GM21447 (cell line): ENCODE measurements at regions not wholly inside any gene's neighbourhood (a gene's known extent, or its start where the extent isn't known, plus 50 kb on each side); places are given as distances from the start of the nearest gene placed in this dataset.
"Not testable (repeated sequence)": the region's sequence is repeated elsewhere in the genome, so short reads cannot be mapped to it uniquely, and the experiment has no call there.

Experiments used
- ATAC-seq: cut with Tn5 transposase; IDR thresholded peaks from one replicate; pipeline ENCODE4 v1.9.1; 2021; ENCODE audit not compliant: unreplicated experiment

GRCh38 chr3:87109465-87109864 is 117.6 kb upstream of the CHMP2B start:
- no peak for ATAC-seq

- ATAC-seq, result no peak
These were observed 111.1 kb upstream of the VGLL3 start for GRCh38 chr3:87101861-87102625.

GRCh38 chr3:87097733-87098132 is 106.8 kb upstream of the VGLL3 start:
- not testable (repeated sequence) for ATAC-seq

- no peak for ATAC-seq
These were observed 99.7 kb upstream of the VGLL3 start for GRCh38 chr3:87090631-87091030.

DNA sequence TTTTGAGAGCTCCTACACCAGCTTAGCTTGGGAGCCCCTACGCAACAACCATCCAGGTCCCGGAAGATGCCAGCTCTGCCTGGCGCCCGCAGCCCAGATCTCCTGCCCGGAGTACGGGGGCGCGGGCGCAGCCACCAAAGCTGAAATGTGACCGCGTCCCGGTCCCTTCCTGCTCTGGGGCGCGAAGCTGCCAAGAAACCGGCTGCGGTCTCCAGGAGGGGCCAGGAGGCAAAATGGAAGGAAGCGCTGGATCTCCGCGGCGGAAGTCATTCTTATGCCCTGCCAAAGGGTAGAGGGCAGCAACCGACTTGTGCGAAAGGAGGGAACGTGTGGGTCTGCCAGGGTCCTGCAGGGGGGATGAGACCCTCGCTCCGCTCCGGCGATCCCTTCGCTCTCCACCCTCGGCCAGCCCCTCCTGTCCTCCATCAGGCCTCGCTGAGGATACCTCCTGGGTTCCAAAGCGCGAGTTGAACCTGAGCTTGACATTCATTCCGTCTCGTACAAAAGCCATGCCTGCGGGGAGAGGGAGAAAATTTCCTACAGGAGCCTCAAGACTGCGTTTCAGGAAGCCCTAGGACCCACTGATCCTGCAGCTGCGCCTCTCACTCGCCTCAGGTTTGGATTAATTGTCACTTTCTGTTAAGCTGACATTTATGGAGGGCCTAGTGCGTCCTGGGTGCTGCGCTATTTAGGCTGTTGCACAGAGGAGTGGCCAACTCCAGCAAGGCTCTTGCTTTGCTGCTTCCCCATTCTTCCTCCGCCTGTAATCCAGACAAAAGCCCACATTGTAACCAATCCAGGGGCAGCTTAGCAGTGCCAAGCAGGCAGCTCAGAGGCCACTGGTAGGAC is 98.3 kb upstream of the VGLL3 start:
- ATAC-seq, result peak; percentile 73

DNA sequence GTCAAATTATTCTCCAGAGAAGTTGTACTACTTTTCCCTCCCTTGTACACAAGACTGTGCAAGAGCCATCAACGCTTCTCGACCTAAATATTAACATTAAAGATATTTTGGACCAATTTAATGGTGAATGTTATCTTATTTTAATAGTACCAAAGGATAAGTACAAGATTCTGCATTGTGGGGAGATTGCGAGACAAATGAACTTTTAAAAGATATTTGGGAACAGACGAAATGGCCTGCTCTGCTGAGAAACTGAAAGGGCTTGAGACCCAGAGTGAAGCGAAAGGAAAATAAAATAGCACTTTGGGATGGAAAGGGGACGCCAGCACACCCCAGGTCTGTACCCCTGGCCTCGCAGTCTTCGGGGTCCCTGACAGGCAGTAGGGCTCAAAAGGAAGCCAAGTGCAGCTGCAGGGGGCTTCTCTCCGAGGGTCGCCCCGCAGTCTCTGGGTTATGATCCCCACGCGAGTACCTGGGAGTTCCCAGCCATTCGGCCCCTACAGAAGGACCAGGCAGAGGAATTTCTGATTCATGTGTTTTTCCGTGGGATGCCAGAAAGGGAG is 97.6 kb upstream of the VGLL3 start:
- peak; percentile 15 for ATAC-seq

DNA sequence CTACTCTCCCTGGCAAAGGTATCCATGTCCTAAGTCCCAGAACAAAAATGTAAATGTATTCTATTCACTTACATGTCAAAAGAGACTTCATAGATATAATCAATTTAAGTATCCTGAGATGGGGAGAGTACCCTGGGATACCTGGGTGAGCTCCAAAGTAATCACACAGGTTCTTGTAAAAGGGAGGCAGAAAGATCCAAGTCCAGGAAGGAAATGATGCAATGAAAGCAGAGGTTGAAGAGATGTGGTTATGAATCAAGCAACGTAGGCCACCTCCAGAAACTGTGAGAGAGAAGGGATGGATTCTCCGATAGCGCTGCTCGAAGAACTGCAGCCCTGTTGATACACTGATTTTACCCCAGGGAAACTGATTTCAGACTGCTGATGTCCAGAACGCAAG is 93.9 kb upstream of the VGLL3 start:
- ATAC-seq, result no peak

- ATAC-seq, result peak; percentile 76
These were observed 92.0 kb upstream of the VGLL3 start for GRCh38 chr3:87082796-87083440.

GRCh38 chr3:87077355-87077754 is 86.4 kb upstream of the VGLL3 start:
- ATAC-seq, result no peak

DNA sequence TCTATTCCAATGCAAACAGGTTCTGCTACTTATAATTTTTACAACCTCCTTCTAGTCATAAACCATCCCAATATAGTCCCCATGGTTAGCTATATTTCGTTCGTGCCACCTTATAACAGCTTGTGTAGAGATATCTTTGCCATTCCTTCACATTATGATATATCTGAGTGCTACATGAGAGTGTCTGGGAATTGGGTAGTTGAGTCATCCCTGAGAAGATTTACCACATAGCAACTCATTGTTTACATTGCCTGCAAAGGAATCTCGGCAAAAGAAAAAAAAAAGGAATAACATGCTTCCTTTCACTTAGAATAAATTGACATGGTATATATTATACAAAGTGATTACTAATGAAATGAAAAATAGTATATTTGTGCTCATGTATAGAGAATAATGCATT is 86.0 kb upstream of the VGLL3 start:
- ATAC-seq, result no peak

DNA sequence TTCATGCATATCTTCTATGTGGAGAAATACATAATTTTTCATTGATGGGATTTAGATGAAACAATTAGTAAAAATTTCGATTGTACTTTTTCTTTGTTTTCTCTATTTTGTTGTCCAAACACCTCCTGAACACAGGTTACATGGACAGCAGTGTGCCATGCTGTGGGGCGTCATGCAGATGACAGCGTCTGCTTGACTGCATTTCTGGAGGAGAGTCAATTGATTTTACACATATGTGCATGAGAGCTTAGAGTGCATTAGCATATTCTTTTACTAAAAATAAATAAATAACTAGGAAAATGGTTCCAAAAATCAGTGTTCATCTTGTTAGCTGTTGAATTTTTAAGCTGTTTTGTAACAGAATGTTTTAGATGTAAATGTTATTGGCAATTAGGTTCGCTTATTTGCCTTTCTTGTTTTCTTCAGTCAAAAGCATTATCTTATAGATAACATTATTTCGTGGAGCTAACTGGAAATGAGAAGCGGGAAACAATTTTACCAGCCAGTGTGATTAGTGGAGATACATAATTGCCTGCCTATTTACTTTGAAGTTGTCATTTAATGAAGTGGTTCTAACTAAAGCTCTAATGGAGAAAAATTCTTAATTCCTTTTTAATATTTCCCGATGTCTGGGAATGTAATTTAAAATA is 82.7 kb upstream of the VGLL3 start:
- ATAC-seq, result no peak

DNA sequence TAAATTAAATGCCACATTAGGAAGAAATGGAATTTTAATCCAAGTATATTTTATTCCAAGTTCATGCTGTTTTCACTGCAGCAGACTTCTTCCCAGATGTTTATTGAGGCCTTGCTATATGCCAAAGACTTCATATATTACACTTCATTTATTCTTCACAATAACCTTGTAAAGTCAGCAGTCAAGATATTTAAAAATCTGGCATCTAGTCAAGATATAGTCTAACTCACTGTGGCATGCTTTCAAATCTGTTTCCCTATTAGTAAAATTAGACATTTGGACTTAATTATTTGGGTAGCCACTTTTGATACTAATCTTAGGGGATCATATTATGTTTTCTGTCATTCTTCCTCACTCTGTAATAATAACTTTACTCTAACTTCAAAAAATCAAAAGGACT is 81.5 kb upstream of the VGLL3 start:
- ATAC-seq, result no peak

GRCh38 chr3:87069971-87070370 is 79.0 kb upstream of the VGLL3 start:
- no peak for ATAC-seq

- ATAC-seq, result no peak
These were observed 78.1 kb upstream of the VGLL3 start for GRCh38 chr3:87069021-87069420.

GRCh38 chr3:87062685-87063084 is 71.7 kb upstream of the VGLL3 start:
- ATAC-seq, result no peak

DNA sequence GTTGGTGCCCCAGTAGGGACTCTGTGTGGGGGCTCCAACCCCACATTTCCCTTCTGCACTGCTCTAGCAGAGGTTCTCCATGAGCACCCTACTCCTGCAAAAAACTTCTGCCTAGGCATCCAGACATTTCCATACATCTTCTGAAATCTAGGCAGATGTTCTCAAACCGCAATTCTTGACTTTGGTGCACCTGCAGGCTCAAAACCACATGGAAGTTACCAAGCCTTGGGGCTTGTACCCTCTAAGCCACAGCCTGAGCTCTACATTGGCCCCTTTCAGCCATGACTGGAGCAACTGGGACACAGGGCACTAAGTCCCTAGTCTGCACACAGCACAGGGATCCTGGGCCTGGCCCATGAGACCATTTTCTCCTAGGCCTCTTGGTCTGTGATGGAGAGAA is 66.5 kb upstream of the VGLL3 start:
- ATAC-seq, result no peak

DNA sequence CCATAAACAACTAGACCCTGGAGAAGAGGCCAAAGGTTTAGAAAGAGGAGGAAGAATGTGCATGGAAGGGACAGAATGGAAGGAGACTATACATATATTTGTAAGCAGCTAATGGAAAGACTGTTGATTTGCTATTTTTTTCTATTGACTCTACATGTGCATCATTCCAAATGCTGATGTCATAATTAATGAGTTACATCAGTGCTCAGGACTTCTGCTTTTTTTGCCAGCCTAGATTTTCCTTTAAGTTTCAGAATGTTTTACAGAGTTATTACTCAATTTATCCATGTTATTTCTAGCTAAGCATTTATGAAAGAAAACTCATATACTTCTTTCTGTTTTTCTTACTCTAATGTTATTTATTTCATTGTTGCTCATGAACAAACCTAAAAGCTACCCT is 62.6 kb upstream of the VGLL3 start:
- ATAC-seq, result no peak

DNA sequence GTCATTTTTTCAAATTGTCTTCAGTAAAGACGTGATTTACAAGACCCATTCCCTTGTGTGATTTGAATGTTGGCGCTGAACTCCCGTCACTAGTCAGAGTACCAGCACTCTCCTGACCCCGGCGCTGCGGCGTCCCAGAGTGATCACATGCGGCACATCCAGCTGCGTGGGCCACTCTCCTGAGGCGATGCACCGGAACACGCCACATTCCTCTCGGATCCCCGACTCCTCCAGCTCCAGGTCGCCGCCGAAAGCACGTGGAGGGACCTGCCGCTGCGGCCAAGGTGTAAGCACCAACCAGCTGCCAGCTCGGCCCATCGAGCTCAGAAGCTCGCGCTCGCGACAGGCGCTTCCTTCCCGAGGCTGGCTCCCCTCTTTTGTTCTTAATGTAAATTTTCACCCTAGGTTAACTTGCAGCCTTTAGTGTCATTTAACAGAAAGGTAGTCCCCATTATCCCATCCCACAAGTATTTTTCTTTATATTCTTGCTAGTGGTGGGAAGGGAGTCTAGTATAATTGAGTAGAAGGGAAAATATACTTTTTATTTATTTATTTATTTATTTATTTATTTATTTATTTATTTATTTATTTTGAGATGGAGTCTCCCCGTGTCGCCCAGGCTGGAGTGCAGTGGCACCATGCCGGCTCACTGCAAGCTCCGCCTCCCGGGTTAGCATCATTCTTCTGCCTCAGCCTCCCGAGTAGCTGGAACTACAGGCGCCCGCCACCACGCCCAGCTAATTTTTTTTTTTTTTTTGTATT is 61.7 kb upstream of the VGLL3 start:
- ATAC-seq, result no peak

- ATAC-seq, result no peak
These were observed 56.9 kb upstream of the VGLL3 start for GRCh38 chr3:87047852-87048251.

GRCh38 chr3:87046241-87046640 is 55.3 kb upstream of the VGLL3 start:
- ATAC-seq, result no peak
